ENCODE measurements at regions not wholly inside any gene's neighbourhood (a gene's known extent, or its start where the extent isn't known, plus 50 kb on each side); places are given as distances from the start of the nearest gene placed in this dataset.

DNA sequence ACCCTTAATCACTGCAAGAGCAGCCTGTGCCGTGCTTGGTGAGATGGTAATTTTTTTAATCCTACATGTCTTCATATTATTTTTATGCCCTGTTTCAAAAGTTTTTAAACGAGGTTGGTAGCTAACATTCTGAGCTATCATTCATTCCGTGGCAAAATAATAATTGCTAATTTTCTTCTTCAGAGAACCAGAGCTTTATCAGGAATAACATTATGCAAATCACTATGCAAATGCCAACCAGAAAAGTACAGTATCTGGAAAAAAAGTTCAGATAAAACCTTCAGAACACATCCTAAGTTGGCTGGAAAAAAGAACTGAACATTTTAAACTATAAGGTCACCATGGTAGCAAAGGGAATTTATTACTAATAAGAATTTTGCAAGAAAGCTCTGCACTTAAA, 165.1 kb upstream of the NABP1 start:
- FAIRE-seq, result no peak

GRCh38 chr2:191514613-191515012, 163.3 kb upstream of the NABP1 start:
- DNase-seq (ENCODE audit: insufficient read length, low spot score) (no peak), FAIRE-seq (no peak)

More for the DNA sequence above, 165.1 kb upstream of the NABP1 start:
- DNase-seq (ENCODE audit: insufficient read length, low spot score), result no peak

DNA sequence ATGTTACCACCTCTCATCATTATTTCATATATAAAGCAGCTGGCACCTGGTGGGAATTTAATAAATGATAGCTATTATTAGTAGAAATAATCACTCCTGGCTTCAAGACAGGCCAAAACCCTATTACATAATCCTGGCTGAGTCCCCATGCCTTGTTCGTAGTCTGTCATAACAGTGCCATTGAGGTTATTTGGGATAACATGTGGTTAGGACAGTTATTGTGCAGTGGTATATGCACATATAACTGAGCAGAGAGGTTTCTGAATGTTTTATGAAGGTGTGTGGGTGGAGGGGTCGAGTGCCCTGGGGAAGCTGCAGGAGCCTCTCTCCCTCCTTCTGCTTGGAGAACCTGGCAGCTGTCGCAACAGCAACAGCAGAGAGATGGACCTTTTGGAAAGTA, 162.4 kb upstream of the NABP1 start:
- no peak for DNase-seq (ENCODE audit: insufficient read length, low spot score)
- no peak for FAIRE-seq

DNA sequence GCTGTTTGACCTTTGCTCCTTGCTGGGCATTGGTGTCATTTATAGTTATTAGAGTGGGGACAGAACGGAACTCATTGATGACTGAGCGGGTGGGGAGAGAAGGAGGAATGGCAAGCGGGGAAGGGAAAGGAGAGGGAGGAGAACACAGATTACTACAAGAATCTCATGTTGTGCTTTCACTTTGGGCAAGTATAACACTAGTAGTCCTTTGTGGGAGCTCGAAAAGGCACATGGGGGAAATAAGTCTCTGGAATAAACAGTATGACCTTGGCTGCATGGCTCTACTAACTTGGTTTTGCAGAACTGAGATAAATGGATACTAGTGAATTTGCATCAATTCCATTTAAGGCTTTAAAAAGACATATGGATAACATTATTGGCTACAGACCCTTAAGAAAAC, 161.7 kb upstream of the NABP1 start:
- no peak for FAIRE-seq

GRCh38 chr2:191521608-191522208, 156.2 kb upstream of the NABP1 start:
- DNase-seq (ENCODE audit: insufficient read length, low spot score), result peak; percentile 41
- no peak for FAIRE-seq

More for the DNA sequence above, 161.7 kb upstream of the NABP1 start:
- no peak for DNase-seq (ENCODE audit: insufficient read length, low spot score)

DNA sequence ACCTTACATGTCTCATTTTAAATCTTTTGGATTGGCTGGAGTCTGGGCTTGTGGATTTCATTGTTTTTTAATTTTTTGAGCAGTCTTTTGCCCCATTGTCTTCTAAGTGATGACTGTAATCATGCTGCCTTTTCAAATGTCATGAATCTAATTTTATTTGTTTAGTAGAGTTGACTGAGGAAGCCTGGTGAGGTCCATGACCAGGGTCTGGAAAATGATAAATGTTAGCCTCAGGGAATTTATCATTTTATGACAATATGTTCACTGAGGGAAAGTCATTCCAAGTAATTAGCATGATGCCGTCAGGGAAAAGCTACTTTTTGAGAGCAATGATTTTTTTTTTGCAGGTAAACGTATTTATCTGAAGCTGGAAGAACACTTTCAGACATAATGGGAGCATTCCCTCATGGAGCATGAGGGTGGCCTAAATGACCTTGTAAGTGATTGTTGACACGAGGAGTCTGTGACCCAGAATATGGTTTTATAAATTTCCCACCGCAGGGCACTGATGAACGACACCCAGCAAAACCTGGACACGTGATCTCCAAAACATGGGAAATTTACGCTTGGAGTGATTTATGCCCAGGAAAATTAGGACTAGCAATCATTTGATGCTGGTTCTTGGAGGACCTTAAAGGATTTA, 155.3 kb upstream of the NABP1 start:
- DNase-seq (ENCODE audit: insufficient read length, low spot score) (no peak), FAIRE-seq (no peak)

DNA sequence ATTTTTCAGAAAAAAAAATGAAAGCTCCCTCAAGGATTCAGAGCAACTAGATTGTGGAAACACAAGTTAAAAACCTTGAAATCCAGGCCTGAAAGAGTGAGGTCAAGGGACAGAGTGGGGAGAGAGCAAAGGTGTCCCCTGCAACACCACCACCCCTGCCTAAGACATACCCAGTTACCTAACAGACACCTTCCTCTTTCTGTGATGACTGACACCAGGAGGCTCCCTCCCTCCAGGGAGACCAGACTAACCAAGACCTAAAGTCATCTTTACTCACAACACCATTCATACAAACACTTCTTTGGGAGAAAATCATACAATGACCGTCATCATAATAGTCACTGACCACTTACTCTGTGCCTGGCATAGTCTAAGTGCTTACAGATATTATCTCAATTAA, 151.8 kb upstream of the NABP1 start:
- no peak for DNase-seq (ENCODE audit: insufficient read length, low spot score)
- FAIRE-seq, result no peak

GRCh38 chr2:191526536-191526935, 151.4 kb upstream of the NABP1 start:
- no peak for DNase-seq (ENCODE audit: insufficient read length, low spot score)
- no peak for FAIRE-seq

- DNase-seq (ENCODE audit: insufficient read length, low spot score), result no peak
- FAIRE-seq, result no peak
These were observed 150.9 kb upstream of the NABP1 start for GRCh38 chr2:191526953-191527556.

DNA sequence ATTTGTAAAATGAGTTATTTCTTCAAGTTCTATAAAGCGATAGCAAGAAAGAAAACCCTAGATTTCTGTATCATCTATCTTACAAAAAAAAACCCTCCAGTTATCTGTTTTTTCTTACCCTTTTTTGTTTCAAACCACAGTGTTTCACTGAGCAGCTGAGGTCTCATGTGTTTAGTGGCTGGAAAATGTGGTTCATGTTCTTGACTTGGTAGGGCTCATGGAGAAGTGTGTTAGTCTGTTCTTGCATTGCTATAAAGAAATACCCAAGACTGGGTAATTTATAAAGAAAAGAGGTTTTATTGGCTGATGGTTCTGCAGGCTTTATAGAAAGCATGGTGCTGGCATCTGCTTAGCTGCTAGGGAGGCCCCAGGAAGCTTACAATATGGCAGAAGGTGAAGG, 147.3 kb upstream of the NABP1 start:
- DNase-seq (ENCODE audit: insufficient read length, low spot score) (no peak), FAIRE-seq (no peak)

DNA sequence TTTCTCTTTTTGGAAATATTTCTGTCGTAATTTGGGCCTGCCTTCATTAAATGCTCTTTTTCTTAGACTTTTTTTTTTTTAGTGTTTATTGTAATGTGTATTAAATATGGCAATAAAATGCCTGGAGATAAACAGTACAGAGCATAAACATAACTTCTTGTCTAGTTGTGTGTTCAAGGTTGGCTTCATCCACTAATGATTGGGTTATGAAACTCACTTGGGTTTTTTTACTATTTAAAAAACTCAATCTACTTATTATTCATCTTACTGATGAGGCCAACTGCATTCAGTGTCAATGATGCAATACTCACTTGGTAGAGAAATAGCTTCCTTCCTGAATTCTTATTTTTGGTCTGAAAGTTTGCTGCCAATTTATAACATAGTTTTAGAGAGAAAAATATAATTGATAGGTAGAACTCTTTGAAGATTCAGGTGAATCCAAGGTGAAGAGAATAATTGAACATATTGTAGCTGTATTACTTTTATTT, 144.2 kb upstream of the NABP1 start:
- DNase-seq (ENCODE audit: insufficient read length, low spot score), result no peak
- no peak for FAIRE-seq

DNA sequence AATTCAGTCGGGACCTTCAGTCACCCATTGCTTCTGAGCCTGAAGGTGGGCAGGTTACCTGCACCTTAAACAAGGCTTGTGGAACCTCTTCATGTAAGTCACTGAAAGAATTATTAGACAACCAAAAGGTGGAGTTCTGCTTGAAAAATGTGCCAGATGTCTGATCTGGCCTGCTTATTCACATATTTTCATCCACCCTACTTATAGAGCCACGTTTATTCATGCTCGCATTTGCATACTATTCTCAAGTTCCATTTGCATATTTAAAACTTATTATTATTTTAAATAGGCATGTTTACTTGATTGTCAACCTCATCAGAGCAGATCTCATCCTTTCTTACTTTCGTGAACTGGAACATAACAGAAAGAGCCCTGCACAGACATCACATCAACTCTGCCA, 140.0 kb upstream of the NABP1 start:
- FAIRE-seq, result peak; percentile 28
- DNase-seq (ENCODE audit: insufficient read length, low spot score), result no peak

DNA sequence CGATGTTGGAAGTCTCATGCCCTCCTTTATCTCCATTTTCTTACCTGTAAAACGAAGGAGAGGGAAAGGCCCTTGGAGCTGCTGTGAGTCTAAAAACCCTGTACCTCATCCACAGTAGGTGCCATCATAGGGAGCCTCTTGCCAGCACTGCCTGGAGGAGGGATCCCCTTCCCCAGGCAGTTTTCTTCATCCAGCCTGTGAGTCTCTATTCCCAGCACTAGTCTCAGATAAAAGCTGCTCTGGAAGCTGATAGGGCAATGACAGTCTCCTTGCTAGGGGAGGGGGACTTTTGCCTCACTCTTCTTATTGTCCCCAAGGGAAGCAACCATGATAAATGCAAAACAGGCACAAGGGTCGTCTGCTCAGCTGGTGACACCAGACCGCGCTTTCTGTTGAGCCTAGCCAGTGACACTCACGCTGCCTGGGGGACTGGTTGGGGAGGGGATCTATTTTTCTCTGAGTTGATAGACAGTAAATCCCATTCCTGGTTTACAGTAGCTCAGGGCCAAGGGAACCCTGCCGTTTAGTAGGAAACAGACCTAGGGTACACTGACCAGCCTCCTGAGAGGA, 139.5 kb upstream of the NABP1 start:
- DNase-seq (ENCODE audit: insufficient read length, low spot score), result no peak
- no peak for FAIRE-seq

GRCh38 chr2:191539068-191539467, 138.9 kb upstream of the NABP1 start:
- DNase-seq (ENCODE audit: insufficient read length, low spot score) (peak; percentile 32), FAIRE-seq (no peak)

- DNase-seq (ENCODE audit: insufficient read length, low spot score), result no peak
- no peak for FAIRE-seq
These were observed 137.3 kb upstream of the NABP1 start for GRCh38 chr2:191540681-191541080.

DNA sequence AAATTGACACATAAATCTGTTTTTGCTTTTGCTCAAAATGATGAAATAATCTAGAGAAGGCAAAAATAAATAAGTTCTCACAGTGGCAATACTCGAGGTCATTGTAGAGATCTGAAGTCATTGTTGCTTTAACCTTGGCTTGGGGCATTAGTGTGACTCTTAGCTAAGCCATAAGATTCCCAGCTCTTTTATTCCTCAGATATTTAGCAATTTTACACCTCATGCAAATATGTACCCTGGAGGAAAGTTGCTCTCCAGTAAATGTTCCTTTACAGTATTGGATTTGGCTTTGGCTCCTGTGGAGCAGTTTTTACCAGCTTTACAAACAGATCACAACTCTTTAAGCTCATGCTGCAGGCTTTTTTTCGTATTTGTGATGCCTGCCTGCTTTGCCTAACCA, 134.2 kb upstream of the NABP1 start:
- FAIRE-seq (no peak), DNase-seq (ENCODE audit: insufficient read length, low spot score) (no peak)

DNA sequence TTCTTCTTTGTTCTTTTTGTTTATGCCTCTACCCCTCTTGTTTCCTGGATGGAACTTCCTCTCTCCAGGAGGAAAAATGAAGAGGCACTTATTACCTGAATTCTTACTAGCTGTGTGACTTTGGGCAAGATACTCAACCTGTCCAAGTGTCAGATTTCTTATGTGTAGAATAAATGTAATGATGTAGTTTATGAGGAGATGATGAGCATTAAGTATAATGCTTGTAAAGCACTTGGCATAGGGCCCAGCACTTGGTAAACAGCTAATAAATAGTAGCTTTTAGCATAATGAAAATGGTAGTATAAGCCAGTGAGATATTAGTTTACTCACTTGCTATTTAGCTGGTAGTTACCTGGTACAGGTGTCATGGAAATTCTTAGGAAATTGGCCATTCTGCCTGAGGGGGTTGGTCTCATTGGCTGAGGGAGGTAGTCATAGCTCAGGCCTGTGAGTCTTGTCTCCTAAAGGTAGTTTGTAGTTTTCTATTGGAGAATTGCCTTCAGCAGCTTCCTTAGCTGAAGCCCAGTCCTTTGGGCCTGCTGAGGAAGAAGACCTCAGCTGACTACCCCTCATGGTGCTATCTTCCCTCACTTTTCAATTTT, 133.4 kb upstream of the NABP1 start:
- DNase-seq (ENCODE audit: insufficient read length, low spot score) (no peak), FAIRE-seq (no peak)

DNA sequence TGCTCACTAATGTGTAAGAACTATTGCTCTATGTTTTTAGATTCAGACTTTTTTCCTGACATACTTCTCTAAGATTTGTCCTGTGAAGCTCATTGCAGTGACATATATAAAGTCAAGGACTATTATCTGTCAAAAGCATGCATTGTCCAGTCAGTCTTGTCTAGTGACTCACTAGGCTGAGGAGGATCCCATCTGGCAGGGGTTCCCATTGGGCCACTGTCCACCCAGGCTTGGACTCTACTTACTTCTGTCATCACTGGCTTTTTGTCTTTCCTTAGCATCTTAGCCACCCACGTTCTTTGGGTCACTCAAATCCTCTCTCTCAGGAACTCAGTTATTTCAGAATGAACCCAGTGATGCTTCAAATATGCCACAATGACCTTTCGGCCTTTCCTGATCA, 132.6 kb upstream of the NABP1 start:
- no peak for DNase-seq (ENCODE audit: insufficient read length, low spot score)
- no peak for FAIRE-seq

- no peak for DNase-seq (ENCODE audit: insufficient read length, low spot score)
- FAIRE-seq, result no peak
These were observed 125.9 kb upstream of the NABP1 start for GRCh38 chr2:191552066-191552465.

DNA sequence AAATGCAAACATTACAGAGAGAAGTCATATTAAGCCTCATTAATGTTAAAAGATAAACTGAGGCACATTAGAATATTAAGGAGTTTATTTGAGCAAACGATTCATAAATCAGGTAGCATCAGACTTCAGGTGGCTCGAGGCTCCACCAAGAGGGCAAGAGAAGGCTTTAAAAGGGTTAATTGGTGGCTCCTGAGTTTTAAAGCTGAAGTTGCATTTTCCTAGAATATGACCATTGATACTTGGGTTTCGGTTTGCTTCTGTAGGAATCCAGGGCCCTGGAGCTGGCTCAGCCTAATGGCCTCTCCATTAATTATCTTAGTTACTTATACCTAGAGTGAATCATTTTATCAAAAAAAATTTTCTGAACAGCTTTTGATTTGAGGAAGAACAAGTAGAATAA, 123.7 kb upstream of the NABP1 start:
- DNase-seq (ENCODE audit: insufficient read length, low spot score), result no peak
- FAIRE-seq, result no peak

DNA sequence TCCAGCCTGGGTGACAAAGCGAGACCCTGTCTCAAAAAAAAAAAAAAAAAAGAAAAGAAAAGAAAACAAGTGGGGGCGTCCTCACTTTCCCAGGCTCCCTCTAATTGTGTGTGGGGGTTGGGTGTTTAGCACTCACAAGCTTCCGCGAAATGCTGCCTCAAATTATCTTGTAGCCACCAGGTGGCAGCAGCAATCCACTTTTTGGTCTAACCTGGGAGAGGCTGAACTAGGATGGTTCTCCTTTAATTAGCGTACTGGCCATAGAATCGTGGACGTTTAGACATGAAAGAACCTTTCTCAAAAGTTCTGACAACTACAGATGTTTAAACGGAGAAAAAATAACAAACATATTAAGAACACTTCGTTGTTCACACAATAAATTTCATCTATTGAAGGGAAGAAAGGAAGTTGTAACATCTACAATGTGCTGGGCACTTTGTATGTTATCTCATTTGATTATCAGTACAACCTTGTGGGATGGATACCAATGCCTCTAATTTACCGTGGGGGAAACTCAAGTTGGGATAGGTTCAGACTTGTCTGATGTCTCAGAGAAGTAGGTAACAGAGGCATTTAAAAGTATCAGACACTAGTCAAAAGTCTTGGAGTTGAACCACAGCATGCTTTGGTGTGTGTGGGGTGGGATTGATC, 122.7 kb upstream of the NABP1 start:
- DNase-seq (ENCODE audit: insufficient read length, low spot score), result peak; percentile 83
- no peak for FAIRE-seq
